Thymus (tissue), 11 donors: ENCODE measurements at regions not wholly inside any gene's neighbourhood (a gene's known extent, or its start where the extent isn't known, plus 50 kb on each side); places are given as distances from the start of the nearest gene placed in this dataset.

ENCODE experiments used
- DNase-seq, 9 donors: peaks; one replicate each; pipeline ENCODE4 v3.0.0-alpha.2; 2013; ENCODE audit warnings: low spot score in 9 of 9, low read depth in 6 of 9, missing footprints in 1 of 9
- H3K27ac ChIP-seq, 2 donors: one replicate each; pipeline ENCODE4 v1.5.1; 2013; ENCODE audit warnings: control low read depth in 1 of 2, low read depth in 1 of 2, low read length in 1 of 2, mild to moderate bottlenecking in 1 of 2, moderate library complexity in 1 of 2
- H3K27me3 ChIP-seq, 2 donors: one replicate each; pipeline ENCODE4 v1.5.1; 2013; ENCODE audit warnings: low read length in 1 of 2; ENCODE audit not compliant: control insufficient read depth in 2 of 2, insufficient read depth in 1 of 2
- H3K36me3 ChIP-seq, 2 donors: one replicate each; pipeline ENCODE4 v1.5.1; 2013; ENCODE audit warnings: low read length in 1 of 2, mild to moderate bottlenecking in 1 of 2, moderate library complexity in 1 of 2; ENCODE audit not compliant: control insufficient read depth in 2 of 2, insufficient read depth in 2 of 2
- H3K4me1 ChIP-seq, 2 donors: one replicate each; pipeline ENCODE4 v1.5.1; 2013; ENCODE audit warnings: low read length in 2 of 2; ENCODE audit not compliant: control insufficient read depth in 2 of 2, insufficient read depth in 2 of 2
- H3K4me3 ChIP-seq, 2 donors: one replicate each; pipeline ENCODE4 v1.5.1; 2013; ENCODE audit warnings: low read length in 2 of 2, control low read depth in 1 of 2, mild to moderate bottlenecking in 1 of 2
- H3K9me3 ChIP-seq, 2 donors: one replicate each; pipeline ENCODE4 v1.5.1; 2013; ENCODE audit warnings: low read length in 1 of 2, mild to moderate bottlenecking in 1 of 2; ENCODE audit not compliant: control insufficient read depth in 2 of 2, insufficient read depth in 1 of 2
- WGBS: extraction: QIAGEN DNeasy Blood & Tissue Kit; methylation state at CpG from one replicate; pipeline ENCODE4 v1.1.7; 2013; 5-methylcytosine and 5-hydroxymethylcytosine counted together
- donor health status: healthy.

- H3K27ac ChIP-seq = no peak overlapping the region
- H3K4me1 ChIP-seq = no peaks in the 10 kb centered on the region
- H3K4me3 ChIP-seq = no peak overlapping the region
- WGBS = 92% methylated on average over 8 of the region's 8 CpGs
- DNase-seq = no peak
- H3K27me3 ChIP-seq = peaks cover 0 to 6% of the 10 kb centered on the region in 2 donors
- H3K9me3 ChIP-seq = no peaks in the 10 kb centered on the region
- H3K36me3 ChIP-seq = no peaks in the 10 kb centered on the region
Observed at GRCh38 chr1:232301246-232301645, 328.7 kb downstream of the SIPA1L2 start.

DNA sequence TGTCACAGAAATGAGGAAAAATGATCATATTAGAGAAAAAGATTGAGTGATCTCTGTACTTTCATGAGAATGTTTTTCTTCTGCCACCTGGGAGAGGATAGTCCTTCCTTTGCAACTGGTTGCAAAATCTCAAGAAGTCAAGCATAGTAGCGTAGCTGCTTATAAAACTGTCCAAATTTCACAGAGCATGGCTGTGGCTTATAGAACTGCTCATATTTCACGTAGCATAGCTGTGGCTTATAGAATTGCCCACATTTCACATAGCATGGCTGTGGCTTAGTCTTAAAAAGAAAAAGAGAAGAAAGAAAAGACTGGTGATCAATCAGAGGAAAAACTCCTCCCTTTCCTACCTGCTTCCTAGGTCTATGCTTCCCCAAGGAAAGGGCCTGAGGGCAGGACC is 329.5 kb downstream of the SIPA1L2 start:
- H3K4me3 ChIP-seq = no peak overlapping the region
- H3K27me3 ChIP-seq = peaks cover 0 to 3% of the 10 kb centered on the region in 2 donors
- 85% methylated on average over 2 of the region's 2 CpGs for WGBS
- DNase-seq = no peak
- no peaks in the 10 kb centered on the region for H3K4me1 ChIP-seq
- no peak overlapping the region for H3K27ac ChIP-seq
- no peaks in the 10 kb centered on the region for H3K36me3 ChIP-seq
- no peaks in the 10 kb centered on the region for H3K9me3 ChIP-seq

- H3K27me3 ChIP-seq = no peaks in the 10 kb centered on the region
- no peak overlapping the region for H3K4me3 ChIP-seq
- H3K36me3 ChIP-seq = no peaks in the 10 kb centered on the region
- no peak overlapping the region for H3K27ac ChIP-seq
- DNase-seq = no peak
- no peaks in the 10 kb centered on the region for H3K9me3 ChIP-seq
- H3K4me1 ChIP-seq = no peaks in the 10 kb centered on the region
- WGBS = 94% methylated on average over 4 of the region's 4 CpGs
Observed at GRCh38 chr1:232296461-232296860, 333.5 kb downstream of the SIPA1L2 start.

DNA sequence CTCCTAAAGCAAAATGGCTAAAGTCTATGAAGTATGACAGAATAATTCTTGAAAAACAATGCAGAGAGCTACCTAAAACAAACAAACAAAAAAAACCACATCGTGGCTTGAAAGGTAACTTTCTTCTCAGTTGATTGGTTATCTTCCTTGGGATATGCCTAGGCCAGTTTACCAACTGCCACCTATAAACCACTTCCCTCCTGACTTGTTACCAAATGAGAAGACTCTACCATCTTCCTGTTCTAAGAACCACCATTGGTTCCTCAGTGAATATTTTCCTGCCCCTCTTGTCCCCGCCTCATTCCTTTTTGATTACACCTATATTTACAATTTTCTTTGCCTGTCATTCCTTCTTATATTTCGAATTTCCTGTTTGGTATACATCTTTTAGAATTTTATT is 336.6 kb downstream of the SIPA1L2 start:
- H3K4me3 ChIP-seq = no peak overlapping the region
- DNase-seq = no peak
- 91% methylated on average over 3 of the region's 3 CpGs for WGBS
- H3K4me1 ChIP-seq = no peaks in the 10 kb centered on the region
- H3K36me3 ChIP-seq = no peaks in the 10 kb centered on the region
- H3K27me3 ChIP-seq = no peaks in the 10 kb centered on the region
- H3K27ac ChIP-seq = no peak overlapping the region
- H3K9me3 ChIP-seq = no peaks in the 10 kb centered on the region

- no peak overlapping the region for H3K4me3 ChIP-seq
- H3K9me3 ChIP-seq = no peaks in the 10 kb centered on the region
- H3K36me3 ChIP-seq = no peaks in the 10 kb centered on the region
- 95% methylated on average over 7 of the region's 7 CpGs for WGBS
- H3K27me3 ChIP-seq = no peaks in the 10 kb centered on the region
- no peak for DNase-seq
- H3K4me1 ChIP-seq = no peaks in the 10 kb centered on the region
- no peak overlapping the region for H3K27ac ChIP-seq
Observed at GRCh38 chr1:232292818-232293217, 337.1 kb downstream of the SIPA1L2 start.

DNA sequence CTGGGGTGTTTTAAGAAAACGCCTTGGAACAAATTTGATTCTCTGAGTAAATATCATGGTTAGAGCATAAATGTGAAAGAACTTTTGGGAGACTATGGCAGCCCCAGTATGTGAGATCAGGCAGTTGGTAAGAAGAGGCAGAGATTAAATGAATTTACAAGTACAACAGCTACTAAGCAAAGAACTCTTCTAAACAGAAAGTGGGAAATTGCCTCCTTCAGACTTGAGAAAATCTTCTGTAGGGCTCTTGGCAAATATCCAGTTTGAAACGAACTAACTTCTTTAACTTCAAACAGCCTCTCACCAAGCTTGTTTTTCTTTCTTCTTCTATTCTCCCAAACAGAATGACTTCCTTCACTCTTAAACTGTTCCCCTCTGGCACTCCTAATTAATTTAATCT is 337.7 kb downstream of the SIPA1L2 start:
- Histone ChIP-seq H3K9me3 (no peaks in the 10 kb centered on the region), H3K4me1 (no peaks in the 10 kb centered on the region), H3K27ac (no peak overlapping the region), H3K36me3 (no peaks in the 10 kb centered on the region), H3K27me3 (no peaks in the 10 kb centered on the region), H3K4me3 (no peak overlapping the region)
- 48% methylated on average over 2 of the region's 2 CpGs for WGBS
- no peak for DNase-seq

DNA sequence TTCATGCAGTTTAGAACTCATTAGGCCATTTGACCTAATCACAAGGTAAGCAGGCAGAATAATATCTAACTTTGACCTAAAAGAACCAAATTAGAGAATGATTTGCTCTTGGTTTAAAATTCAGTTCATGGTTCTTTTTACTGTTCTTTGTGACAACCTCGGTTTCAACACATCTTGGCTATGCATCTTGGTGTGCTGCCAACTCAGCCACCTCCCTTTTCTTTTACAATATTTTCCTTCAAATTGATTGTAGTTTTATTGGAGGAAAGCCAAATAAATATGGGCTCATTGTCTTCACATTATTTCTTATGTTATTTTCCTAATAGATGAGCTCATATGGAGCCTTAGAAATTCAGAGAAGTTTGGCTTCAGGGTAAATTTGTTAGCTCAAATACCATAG is 338.3 kb downstream of the SIPA1L2 start:
- H3K4me3 ChIP-seq = no peak overlapping the region
- no peaks in the 10 kb centered on the region for H3K9me3 ChIP-seq
- WGBS = 89% methylated on average over 1 of the region's 1 CpG
- no peak for DNase-seq
- no peaks in the 10 kb centered on the region for H3K4me1 ChIP-seq
- no peaks in the 10 kb centered on the region for H3K27me3 ChIP-seq
- H3K27ac ChIP-seq = no peak overlapping the region
- H3K36me3 ChIP-seq = no peaks in the 10 kb centered on the region

DNA sequence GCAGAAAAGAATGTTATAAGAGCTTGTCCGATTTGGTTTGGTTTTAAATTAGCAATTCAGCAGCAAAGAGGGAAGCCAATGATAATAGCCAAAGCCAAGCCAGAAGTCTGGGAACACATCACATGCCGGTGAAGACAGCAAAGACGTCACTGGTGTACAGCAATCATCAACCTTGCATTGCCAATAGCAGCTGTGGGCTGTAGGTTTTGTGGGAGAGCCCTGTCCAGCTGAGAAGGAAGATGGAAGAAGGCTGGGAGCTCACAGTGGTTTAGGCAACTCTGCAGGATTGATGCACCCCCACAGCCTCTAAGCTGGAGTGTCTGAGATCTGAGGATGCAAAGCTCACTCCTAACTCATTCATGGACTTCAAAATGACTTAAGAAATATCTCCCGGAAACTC is 338.7 kb downstream of the SIPA1L2 start:
- DNase-seq = no peak
- no peaks in the 10 kb centered on the region for H3K36me3 ChIP-seq

DNA sequence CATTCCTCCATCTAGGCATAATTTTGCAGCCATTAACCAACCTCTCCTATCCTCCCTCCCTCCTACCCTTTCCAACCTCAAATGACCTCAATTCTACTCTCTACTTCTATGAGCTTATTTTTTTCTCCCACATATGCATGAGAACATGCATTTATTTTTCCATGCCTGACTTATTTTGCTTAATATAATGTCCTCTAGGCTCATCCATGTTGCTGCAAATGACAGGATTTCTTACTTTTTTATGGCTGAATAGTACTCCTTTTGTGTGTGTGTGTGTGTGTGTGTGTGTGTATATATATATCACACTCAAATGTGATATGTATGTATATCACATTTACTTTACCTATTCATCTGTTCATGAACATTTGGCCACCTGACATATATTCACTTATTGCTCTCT is 339.4 kb downstream of the SIPA1L2 start:
- Histone ChIP-seq H3K36me3 (no peaks in the 10 kb centered on the region), H3K9me3 (no peaks in the 10 kb centered on the region), H3K27ac (no peak overlapping the region), H3K4me3 (no peak overlapping the region), H3K27me3 (no peaks in the 10 kb centered on the region), H3K4me1 (no peaks in the 10 kb centered on the region)
- no peak for DNase-seq

More for the DNA sequence above, 338.7 kb downstream of the SIPA1L2 start:
- Histone ChIP-seq H3K4me1 (no peaks in the 10 kb centered on the region), H3K9me3 (no peaks in the 10 kb centered on the region), H3K4me3 (no peak overlapping the region), H3K27ac (no peak overlapping the region), H3K27me3 (no peaks in the 10 kb centered on the region)
- WGBS = 95% methylated on average over 4 of the region's 4 CpGs
